ENCODE measurements at regions not wholly inside any gene's neighbourhood (a gene's known extent, or its start where the extent isn't known, plus 50 kb on each side); places are given as distances from the start of the nearest gene placed in this dataset.

DNA sequence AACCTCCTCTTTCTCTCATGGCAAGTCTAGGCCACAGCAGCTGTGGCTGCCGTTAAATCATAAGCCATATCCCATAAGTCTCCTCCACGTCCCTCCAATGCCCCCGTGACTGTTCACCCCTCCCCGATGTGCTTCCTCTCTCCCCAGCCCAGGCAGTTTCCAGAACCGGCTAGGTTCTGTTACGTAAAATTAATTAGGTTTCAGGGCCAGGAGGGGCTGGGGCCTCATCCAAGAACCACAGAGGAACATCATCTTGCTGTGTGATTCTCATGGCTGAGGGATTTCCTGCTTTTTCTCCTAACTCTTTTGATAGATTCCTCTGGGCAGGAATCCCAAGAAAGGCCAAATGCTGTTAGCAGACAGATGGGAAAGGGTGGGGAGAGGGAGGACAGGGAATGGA lies 141.8 kb upstream of the AJAP1 start:
- FAIRE-seq (no peak), DNase-seq (ENCODE audit: insufficient read length, low spot score) (no peak)
- TF ChIP-seq POLR2A (IDR thresholded peaks at IDR 0.05; ENCODE audit: low read depth, low read length) = no peak

GRCh38 chr1:4513685-4514084 lies 140.7 kb upstream of the AJAP1 start:
- FAIRE-seq = no peak

GRCh38 chr1:4515727-4516289 lies 138.6 kb upstream of the AJAP1 start:
- TF ChIP-seq POLR2A (IDR thresholded peaks at IDR 0.05; ENCODE audit: low read depth, low read length) = no peak
- DNase-seq (ENCODE audit: insufficient read length, low spot score) = no peak
- no peak for FAIRE-seq

More at GRCh38 chr1:4513685-4514084, 140.7 kb upstream of the AJAP1 start:
- no peak for TF ChIP-seq POLR2A (IDR thresholded peaks at IDR 0.05; ENCODE audit: low read depth, low read length)
- no peak for DNase-seq (ENCODE audit: insufficient read length, low spot score)

DNA sequence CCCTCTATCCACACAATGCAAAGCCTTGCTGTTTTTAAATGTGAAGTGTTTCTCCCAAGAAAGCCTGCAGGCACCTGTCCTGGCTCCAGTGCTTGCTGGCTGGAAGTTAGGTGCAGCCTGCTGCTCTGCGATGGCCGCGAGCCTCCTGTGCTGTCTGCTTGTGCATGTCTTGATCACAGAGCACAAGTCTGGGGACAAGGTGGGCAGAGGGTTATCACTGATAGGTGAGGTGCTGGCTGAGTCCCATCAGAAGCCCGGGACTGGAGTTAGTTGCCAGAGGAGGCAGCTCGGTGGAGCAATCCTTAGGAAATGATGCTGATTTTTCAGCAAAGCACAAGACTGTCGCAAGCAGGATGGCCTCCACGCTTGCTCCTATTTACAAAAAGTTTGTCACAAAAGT lies 137.8 kb upstream of the AJAP1 start:
- DNase-seq (ENCODE audit: insufficient read length, low spot score) = no peak
- TF ChIP-seq POLR2A (IDR thresholded peaks at IDR 0.05; ENCODE audit: low read depth, low read length) = no peak
- no peak for FAIRE-seq

DNA sequence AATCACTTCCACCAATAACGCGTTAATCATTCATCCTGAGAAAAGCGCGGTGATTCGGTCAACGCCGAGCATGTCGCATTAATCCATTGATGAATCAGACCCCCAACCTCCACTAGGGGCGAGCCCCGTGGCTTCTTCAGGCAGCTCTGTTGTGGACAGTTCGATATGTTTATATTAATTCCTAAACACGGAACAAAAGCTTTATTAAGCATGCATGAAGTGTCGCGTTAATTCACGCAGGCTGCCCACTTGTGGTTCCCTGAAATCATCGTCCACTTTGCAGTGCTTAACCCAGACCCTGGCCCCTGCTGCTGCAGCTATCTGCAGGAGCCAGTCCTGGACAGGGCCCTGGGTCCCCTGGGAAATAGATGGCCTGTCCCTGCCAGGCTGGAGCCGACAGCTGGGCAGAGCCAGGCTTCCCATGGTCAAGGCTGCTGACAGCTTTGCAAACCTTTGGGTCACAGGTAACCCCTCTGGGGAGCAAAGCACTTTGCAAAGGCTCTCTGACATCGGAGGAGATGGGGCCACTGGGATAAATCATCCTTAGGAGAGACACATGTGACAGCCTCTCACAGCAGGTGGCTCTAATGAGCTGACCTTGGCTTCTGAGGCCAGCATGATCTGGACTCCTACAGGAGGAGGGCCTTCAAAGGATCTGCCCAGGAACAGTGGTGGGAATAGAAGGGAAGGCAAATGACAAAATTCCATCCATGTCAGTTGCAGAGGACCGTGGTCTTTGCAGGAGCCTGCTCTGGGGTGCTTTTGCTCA lies 137.0 kb upstream of the AJAP1 start:
- TF ChIP-seq POLR2A (IDR thresholded peaks at IDR 0.05; ENCODE audit: low read depth, low read length) = no peak
- no peak for DNase-seq (ENCODE audit: insufficient read length, low spot score)
- no peak for FAIRE-seq

- TF ChIP-seq POLR2A (IDR thresholded peaks at IDR 0.05; ENCODE audit: low read depth, low read length) = no peak
- DNase-seq (ENCODE audit: insufficient read length, low spot score) (no peak), FAIRE-seq (no peak)
Measured at GRCh38 chr1:4518621-4519020, 135.8 kb upstream of the AJAP1 start.

- DNase-seq (ENCODE audit: insufficient read length, low spot score) = no peak
- no peak for FAIRE-seq
- TF ChIP-seq POLR2A (IDR thresholded peaks at IDR 0.05; ENCODE audit: low read depth, low read length) = no peak
Measured at GRCh38 chr1:4519954-4520353, 134.5 kb upstream of the AJAP1 start.

DNA sequence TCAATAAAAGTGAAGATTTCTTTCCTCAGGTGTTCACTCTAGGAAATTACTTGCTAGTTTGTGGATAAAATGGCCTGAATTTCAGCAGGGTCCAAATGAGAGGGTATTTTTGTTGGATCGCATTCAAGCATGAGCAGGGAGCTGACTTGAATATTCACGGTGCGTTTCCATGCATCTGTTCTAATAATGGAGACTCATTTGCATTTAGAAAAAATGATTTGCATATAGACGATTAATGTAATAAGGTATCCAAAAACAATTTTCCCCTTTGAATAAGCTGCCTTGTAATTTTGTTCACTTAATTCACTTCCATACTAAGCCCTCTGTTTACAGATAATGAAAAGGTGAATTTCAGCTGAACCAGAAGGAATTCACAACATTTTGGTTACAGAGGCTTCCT lies 130.9 kb upstream of the AJAP1 start:
- TF ChIP-seq POLR2A (IDR thresholded peaks at IDR 0.05; ENCODE audit: low read depth, low read length) = no peak
- DNase-seq (ENCODE audit: insufficient read length, low spot score) = no peak
- no peak for FAIRE-seq

DNA sequence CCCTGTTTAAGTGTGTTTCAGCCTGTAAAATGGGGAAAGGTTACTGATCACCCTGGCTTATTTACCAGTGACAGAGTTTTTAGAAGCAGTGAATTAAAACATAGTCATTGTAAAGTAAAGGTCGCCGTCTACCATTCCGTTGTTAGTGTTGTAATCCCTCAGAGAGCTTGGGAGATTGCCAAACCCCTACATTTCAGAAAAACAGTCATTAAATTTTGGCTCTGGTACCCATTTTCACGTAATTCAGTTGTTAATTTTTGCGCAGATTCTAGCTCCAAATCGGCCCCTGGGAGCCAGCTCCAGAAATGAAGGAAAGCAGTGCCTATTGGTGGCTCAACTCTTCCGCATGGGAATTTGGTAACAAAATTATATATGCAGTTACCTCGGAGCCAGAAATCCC lies 127.7 kb upstream of the AJAP1 start:
- no peak for DNase-seq (ENCODE audit: insufficient read length, low spot score)
- TF ChIP-seq POLR2A (IDR thresholded peaks at IDR 0.05; ENCODE audit: low read depth, low read length) = no peak
- FAIRE-seq = no peak

GRCh38 chr1:4527819-4528218 lies 126.6 kb upstream of the AJAP1 start:
- TF ChIP-seq POLR2A (IDR thresholded peaks at IDR 0.05; ENCODE audit: low read depth, low read length) = no peak
- FAIRE-seq = no peak
- no peak for DNase-seq (ENCODE audit: insufficient read length, low spot score)

GRCh38 chr1:4528590-4528989 lies 125.8 kb upstream of the AJAP1 start:
- DNase-seq (ENCODE audit: insufficient read length, low spot score) (no peak), FAIRE-seq (no peak)
- TF ChIP-seq POLR2A (IDR thresholded peaks at IDR 0.05; ENCODE audit: low read depth, low read length) = no peak

- FAIRE-seq (no peak), DNase-seq (ENCODE audit: insufficient read length, low spot score) (no peak)
- no peak for TF ChIP-seq POLR2A (IDR thresholded peaks at IDR 0.05; ENCODE audit: low read depth, low read length)
Measured at GRCh38 chr1:4529446-4530165, 124.8 kb upstream of the AJAP1 start.

DNA sequence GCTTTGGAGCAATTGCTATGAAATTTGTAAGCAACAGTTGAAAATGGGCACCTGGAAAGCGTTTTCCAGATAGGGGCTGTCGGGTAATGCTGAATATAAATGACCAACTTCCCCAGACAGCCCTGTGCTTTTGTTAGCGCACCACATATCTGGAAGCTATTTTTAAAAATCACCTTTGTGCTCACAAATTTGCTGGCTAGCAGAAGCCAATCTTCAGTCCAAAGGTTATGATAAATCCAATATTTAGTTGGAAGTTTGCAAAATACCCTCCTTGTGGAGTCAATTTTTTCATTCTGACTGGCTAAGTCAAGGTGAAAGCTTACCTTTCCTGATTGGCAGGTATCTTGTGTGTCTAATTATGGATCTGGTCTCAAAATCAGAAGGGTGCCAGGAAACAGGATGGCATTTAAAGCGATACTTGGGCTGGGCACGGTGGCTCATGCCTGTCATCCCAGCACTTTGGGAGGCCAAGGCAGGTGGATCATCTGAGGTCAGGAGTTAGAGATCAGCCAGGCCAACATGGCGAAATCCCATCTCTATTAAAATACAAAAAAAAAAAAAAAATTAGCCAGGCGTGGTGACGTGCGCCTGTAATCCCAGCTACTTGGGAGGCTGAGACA lies 124.1 kb upstream of the AJAP1 start:
- TF ChIP-seq POLR2A (IDR thresholded peaks at IDR 0.05; ENCODE audit: low read depth, low read length) = no peak
- DNase-seq (ENCODE audit: insufficient read length, low spot score) (no peak), FAIRE-seq (no peak)

DNA sequence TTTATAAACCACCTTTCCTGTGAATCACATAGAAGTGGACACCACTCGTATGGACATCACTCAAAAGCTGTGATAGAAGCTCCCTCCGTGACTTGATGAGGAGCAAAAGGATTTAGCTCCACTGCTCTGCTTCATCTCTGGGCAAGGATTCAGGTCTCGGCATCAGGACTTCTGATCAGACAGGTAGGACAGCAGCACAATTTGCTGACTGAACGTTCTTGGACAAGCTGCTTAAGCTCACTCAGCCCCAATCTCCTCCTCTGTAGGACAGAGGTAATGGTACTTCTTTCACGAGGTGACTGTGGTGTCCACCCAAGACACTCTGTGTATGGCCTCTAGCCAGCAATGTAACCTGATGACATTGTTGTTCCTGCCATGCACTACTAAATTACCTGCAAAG lies 122.6 kb upstream of the AJAP1 start:
- DNase-seq (ENCODE audit: insufficient read length, low spot score) = no peak
- no peak for FAIRE-seq
- TF ChIP-seq POLR2A (IDR thresholded peaks at IDR 0.05; ENCODE audit: low read depth, low read length) = no peak
